Activated CD4-positive, CD25-positive, alpha-beta regulatory T cell (primary cell): ENCODE measurements at regions not wholly inside any gene's neighbourhood (a gene's known extent, or its start where the extent isn't known, plus 50 kb on each side); places are given as distances from the start of the nearest gene placed in this dataset.

Source experiments
- DNase-seq, 4 experiments: peaks; one replicate each; lab custom pipeline; 2025; lab: John Stamatoyannopoulos, UW

DNA sequence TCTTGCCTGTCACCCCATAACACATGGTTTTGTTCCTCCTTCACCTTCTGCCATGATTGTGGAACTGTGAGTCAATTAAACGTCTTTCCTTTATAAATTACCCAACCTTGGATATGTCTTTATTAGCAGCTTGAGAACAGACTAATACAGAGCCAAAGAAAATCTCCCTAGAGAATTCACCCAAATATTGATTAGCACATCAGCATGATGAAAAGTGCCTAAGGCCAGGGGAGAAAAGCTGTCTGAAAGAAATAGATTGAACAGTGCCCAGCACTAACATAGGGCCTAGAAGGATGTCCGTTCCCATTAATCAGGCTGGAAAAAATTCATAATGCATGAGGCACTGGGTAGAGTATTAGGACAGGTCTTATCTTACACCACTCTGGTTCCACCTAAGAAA, 111.9 kb upstream of the CALN1 start:
- DNase-seq = no peak

DNA sequence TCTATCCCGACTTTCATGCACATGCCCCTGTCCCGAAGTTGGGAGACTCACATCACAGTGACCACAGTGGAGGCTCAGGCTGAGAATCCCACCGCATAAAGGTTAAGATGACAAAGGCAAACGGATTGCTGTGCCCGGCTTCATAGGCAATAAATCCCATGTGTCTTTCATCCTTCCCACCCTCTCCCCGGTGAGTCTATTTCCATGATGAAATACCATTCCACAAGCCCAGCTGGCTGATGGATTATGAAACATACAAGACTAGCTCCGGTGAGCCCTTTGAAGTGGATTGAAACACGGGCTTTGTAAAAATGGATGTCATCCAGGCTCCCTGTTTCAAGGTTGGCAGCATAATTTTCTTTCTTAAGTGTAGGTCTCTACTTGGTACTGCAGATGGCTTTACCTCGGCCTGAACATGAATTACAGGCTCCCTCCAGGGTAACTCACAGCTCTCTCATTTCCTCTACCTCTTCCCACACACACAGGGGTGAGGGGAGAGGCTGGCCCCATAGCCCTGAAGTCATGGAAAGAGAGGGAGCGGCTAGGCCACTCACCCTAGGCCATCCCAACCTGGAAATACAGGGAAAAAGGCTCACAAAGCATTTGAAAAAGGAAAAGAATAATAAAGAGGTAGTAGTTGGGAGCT, 92.0 kb upstream of the CALN1 start:
- no peak for DNase-seq

DNA sequence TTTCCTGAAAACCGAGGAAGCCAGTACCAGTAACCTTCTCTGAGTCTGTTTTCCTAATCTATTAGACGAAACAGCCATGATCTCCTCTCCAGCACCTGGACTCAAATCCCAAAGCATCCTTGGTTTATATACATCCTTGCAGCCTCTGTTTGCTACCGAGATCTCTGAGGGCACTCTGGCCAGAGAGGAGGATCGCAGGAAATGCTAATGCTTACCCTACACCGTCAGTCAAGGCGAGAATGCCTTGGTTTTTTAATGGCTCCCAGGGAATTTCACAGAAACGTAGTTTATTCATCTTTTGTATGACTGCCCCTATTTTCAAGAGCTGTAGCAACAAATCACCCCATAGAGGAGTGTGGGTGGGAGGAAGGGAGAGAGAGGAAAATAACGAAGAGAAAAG, 91.5 kb upstream of the CALN1 start:
- DNase-seq = no peak

DNA sequence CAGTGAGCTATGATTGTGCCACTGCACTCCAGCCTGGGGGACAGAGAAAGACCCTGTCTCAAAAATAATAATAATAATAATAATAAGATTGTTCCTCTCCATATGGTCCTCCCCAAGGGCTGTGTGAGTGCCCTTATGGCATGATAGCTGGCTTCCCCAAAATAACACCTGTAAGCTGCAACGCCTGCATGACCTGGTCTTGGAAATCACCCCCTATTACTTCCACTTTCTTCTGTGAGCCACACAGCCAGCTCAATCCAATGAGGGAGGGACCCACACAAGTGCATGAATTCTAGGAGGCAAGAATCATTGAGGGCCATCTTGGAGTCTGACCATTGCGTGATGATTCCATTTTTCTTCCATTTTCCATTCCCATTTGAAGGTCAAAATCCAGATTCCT, 82.7 kb upstream of the CALN1 start:
- DNase-seq = no peak

DNA sequence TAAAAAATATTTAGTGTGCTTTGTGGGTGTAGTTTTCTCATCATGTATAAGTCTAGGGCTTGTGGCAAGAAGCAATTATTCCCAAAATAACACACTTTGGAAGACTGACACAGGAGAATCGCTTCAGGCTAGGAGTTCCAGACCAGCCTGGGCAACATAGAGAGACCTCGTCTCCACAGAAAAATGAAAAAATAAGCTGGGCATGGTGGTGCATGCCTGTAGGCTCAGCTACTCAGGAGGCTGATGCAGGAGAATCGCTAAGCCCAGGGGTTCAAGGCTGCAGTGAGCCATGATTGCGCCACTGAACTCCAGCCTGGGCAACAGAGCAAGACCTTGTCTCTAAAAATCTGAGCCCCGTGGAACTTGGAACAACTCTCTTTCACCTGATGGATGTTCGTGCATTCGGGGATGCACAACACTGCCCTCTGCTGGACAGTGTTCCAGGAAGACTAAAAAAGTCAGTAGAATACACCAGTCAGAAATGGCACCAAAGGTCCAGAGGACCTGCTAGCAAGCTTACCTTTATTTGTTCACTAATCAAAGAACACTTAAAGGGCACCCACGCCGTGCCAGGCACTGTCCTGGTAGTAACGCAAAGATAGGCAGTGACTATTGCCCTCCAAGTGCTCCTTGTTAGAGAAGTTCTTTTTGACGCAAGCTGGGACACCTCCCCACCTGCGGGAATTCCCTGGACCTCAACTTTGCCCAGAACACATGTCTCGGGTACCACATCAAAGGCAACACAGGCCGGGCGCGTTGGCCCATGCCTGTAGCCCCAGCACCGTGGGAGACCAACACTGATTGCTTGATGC, 81.9 kb upstream of the CALN1 start:
- peak in 3 of 4 experiments; percentile 2 to 14 (median 12) for DNase-seq

DNA sequence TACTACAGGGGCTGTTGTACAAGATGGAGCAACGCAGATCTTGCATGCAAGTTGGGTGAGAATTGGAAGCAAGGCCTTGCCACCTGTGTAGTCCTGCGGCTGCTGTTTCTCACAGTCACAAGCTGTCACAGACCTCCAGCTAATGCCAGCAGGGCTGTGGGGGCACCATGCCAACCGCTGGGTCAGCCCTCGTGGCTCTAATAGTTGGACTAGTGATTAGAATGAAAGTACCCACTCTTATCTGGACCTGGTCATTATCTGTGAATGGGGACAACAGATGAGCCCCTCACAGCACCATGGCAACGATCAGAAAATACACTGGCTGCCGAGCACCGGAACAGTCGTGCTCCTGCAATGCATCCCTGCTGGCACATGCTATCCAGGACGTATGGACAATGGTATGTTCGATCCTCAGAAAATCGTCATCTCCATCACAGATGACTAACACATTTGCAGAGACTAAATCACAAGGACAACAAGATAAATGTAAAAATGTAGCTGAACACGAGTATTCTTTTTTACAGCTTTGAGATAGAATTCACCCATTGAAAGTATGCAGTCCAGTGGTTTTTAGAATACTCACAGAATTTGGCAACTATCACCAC, 80.4 kb upstream of the CALN1 start:
- DNase-seq = no peak

DNA sequence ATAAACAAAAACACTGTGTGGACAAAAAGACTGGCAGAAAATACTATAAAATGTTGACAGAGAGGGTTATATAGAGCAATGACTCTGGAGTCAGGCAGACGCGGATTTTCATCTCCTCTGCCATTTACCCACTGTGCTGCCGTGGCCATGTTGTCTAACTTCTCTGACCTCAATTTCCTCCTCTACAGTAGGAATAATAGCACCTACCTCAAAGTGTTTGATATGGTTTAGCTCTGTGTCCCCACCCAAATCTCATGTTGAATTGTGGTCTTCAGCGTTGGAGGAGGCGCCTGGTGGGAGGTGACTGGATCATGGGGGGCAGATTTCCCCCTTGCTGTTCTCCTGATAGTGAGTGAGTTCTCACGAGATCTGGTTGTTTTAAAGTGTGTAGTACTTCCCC, 78.2 kb upstream of the CALN1 start:
- DNase-seq = no peak

DNA sequence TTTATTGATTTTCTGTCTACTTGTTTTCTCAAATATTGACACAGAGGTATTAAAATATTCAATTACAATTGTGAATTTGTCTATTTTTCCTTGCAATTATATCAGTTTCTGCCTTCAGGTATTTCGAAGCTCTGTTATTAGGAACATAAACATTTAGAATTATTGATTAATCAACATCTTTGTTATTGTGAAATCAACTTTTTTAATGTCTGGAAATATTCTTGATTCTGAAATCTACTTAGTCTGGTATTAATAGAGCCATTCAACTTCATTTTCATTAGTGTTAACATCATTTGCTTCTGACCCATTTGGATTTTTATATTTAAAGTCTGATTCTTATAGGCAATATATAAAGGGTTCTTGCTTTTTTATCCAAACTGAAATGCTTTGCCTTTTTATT, 69.8 kb upstream of the CALN1 start:
- DNase-seq = no peak

DNA sequence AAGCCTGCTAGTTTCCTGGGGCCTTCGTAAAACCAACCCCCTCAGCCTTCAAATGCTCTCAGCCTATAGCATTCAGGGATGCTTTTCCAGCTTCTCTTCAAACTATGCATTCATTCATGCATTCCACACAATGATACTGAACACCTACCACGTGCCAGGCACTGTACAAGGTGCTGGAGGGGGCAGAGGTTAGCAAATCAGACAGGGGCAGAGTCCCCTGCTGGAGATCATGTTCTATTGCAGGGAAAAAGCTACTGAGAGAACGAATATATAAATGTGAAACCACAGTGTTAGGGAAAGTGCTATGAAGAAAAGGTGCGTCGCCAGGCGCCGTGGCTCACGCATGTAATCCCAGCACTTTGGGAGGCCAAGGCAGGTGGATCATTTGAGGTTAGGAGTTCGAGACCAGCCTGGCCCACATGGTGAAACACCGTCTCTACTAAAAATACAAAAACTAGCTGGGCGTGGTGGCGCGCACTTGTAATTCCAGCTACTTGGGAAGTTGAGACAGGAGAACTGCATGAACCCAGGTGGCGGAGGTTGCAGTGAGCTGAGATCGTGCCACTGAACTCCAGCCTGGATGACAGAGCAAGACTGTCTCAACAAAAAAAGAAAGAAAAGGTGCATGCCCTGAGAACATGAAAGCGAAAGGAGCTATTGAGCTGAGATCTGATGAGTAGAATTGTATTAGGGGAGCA, 64.6 kb upstream of the CALN1 start:
- DNase-seq = no peak

DNA sequence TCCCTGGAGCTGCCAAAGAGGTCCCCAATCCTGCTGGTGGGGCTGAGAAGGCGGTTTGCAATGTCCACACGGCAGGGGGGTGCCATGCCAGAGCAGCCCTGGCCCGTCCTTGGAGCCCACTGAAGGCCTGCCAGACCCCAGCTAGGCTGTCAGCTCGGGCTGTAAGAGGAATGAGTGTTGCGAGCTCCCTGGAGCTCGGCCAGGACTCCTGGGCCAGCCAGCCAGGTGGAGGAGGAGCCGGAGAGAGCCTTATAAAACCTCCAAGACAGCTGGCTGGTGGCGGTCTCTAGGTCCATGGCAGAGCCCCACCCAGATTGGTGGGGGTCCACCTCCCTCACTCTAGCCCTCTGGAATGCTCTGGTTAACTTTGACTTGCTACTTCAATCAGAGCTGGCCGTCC, 55.1 kb upstream of the CALN1 start:
- DNase-seq = no peak

DNA sequence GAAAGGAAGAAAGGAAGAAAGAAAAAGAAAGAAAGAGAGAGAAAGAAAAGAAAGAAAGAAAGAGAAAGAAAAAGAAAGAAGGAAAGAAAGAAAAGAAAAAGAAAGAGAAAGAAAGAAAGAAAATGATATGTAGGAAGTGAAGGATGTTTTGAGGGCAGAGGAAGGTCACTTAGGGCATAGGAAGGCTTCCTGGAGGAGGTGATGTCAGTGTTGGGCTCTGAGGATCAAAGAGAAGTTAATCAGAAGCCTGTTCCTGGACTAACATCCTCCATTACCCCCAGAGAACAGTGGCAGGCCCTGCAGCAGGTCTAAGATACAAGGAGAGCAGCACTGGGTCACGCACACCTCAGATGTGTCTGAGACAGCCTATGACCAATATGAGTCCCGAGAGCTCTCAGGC, 54.7 kb upstream of the CALN1 start:
- no peak for DNase-seq

DNA sequence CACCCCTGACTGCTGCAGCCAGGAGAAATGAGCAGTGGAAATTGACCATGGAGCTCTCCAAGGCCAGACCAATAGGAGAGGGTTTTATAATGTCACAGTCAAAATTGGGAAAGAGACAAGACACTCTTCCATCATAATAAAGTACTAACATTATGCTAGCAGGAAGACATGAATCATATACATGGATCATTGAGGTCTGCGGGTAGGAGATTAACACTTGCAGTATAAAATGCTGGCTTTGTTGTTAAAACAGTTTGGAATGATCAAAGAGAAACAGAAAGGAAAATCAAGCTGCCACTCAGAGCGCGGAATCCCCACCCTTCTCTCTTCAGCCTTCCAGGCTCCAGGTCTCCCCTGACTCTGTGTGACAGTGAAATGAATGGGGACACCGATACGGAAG, 53.4 kb upstream of the CALN1 start:
- DNase-seq = no peak

DNA sequence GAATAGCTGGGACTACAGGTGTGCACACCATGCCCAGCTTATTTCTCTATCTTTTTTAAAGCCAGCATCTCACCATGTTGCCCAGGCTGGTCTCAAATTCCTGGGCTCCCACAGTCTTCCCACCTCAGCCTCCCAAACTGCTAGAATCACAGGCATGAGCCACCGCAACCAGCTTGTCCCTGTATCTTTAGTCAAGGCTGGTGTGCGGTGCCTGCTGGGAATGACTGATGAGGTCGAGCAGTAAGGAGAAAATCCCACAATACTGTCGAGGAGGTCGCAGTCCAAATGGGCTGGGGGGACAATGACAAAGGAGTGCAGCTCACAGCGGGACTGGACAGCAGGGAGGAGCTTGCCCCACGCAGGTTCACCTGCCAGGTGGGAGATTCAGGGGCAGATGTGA, 50.2 kb upstream of the CALN1 start:
- no peak for DNase-seq
